PC-9 (cell line): ENCODE measurements at regions not wholly inside any gene's neighbourhood (a gene's known extent, or its start where the extent isn't known, plus 50 kb on each side); places are given as distances from the start of the nearest gene placed in this dataset.

Experiments used
- BruUV-seq: library from RNA; stranded (reverse); fragments of 400-500 nt; replicated peaks from 2 replicates; lab custom pipeline; 2021; lab: Mats Ljungman, UMichigan
- CTCF ChIA-PET: fragments of 300-600 bp; sonication (Branson Sonifier 250); formaldehyde crosslinking; loops from one replicate; lab custom pipeline; 2022; ENCODE audit warnings: antibody characterized with exemption; lab: Charles Lee
- POLR2A ChIA-PET: fragments of 300-600 bp; sonication (Branson Sonifier 250); formaldehyde crosslinking; loops from one replicate; lab custom pipeline; 2022; ENCODE audit warnings: antibody characterized with exemption; ENCODE audit not compliant: unreplicated experiment; lab: Charles Lee
- DNase-seq, 2 experiments: peaks; one replicate each; pipeline versions ENCODE4 v3.0.0 to v3.0.0-alpha.2; 2015 to 2022; ENCODE audit warnings: mixed read lengths in 1 of 2
- H2AFZ ChIP-seq: fragments of 200-600 bp; sonication (generic); 2 replicates; pipeline ENCODE4 v1.8.1; 2017; ENCODE audit warnings: antibody characterized with exemption
- H3F3A ChIP-seq: fragments of 200-600 bp; sonication (generic); 2 replicates; pipeline ENCODE4 v1.8.1; 2017; ENCODE audit warnings: antibody characterized with exemption, mild to moderate bottlenecking, low read depth; ENCODE audit not compliant: insufficient read depth
- H3K27ac ChIP-seq: fragments of 200-600 bp; sonication (generic); 2 replicates; pipeline ENCODE4 v1.6.1; 2016; ENCODE audit warnings: mixed run types
- H3K27me3 ChIP-seq: fragments of 200-600 bp; sonication (generic); 2 replicates; pipeline ENCODE4 v1.6.1; 2016; ENCODE audit warnings: low read depth, mixed run types; ENCODE audit not compliant: insufficient read depth
- H3K36me3 ChIP-seq: fragments of 200-600 bp; sonication (generic); 2 replicates; pipeline ENCODE4 v1.6.1; 2016; ENCODE audit warnings: low read depth, mixed run types
- H3K4me1 ChIP-seq: fragments of 200-600 bp; sonication (generic); replicated peaks from 2 replicates; pipeline ENCODE4 v1.6.1; 2016; ENCODE audit warnings: mixed run types; ENCODE audit not compliant: insufficient read depth
- H3K4me2 ChIP-seq: fragments of 200-600 bp; sonication (generic); 2 replicates; pipeline ENCODE4 v1.6.1; 2017; ENCODE audit warnings: mixed run types
- H3K4me3 ChIP-seq: fragments of 200-600 bp; sonication (generic); 2 replicates; pipeline ENCODE4 v1.6.1; 2016; ENCODE audit warnings: mixed run types
- H3K79me2 ChIP-seq: fragments of 200-600 bp; sonication (generic); 2 replicates; pipeline ENCODE4 v1.6.1; 2017; ENCODE audit warnings: low read depth, mixed run types
- H3K9me2 ChIP-seq: fragments of 200-600 bp; sonication (generic); 2 replicates; pipeline ENCODE4 v1.8.1; 2017; ENCODE audit warnings: mild to moderate bottlenecking; ENCODE audit not compliant: insufficient read depth
- H3K9me3 ChIP-seq: fragments of 200-600 bp; sonication (generic); 2 replicates; pipeline ENCODE4 v1.8.1; 2016; ENCODE audit warnings: low read depth; ENCODE audit not compliant: insufficient read depth
- H4K20me1 ChIP-seq: fragments of 200-600 bp; sonication (generic); 2 replicates; pipeline ENCODE4 v1.8.1; 2017; ENCODE audit not compliant: insufficient read depth
- CTCF ChIP-seq: fragments of 200-600 bp; sonication (generic); conservative IDR thresholded peaks from 2 replicates; pipeline ENCODE4 v1.6.1; 2017; ENCODE audit warnings: mixed run types, antibody characterized with exemption, mild to moderate bottlenecking, moderate library complexity
- EZH2 ChIP-seq: fragments of 200-600 bp; sonication (generic); IDR thresholded peaks from 2 replicates; pipeline ENCODE4 v1.8.0; 2017; ENCODE audit warnings: antibody characterized with exemption, low read depth
- intact Hi-C: fragments of 100-400 bp; cut with micrococcal nuclease; formaldehyde crosslinking; loops from one replicate; pipeline ENCODE4 v1.10.0; 2022; ENCODE audit not compliant: unreplicated experiment

DNA sequence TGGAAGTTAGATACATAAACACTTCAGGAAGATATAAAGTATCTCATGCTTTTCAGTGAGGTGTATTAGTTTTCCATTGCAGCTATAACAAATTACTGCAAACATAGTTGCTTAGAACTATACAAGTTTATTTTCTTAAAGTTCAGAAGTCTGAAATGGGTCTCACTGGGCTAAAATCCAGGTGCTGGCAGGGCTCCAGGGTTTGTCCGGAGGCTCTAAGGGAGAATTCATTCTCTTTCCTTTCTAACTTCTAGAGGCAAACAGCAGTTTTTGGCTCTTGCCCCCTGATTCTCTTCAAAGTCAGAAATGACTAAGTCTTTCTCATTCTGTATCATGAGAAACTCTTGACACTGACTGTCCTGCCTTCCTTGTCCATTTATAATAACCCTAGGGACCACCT lies 138.8 kb downstream of the AASDHPPT start:
- H4K20me1 ChIP-seq = no peaks in the 10 kb centered on the region
- intact Hi-C loops = no loop called here
- no peaks in the 10 kb centered on the region for H3K9me2 ChIP-seq
- TF ChIP-seq CTCF (no peak), EZH2 (no peak)
- DNase-seq = no peak
- H3K27me3 ChIP-seq = peaks cover 4% of the 10 kb centered on the region; the same call in 1 of the 2 replicates
- no peaks in the 10 kb centered on the region for H3K4me1 ChIP-seq
- no peak overlapping the region for H2AFZ ChIP-seq
- H3K4me3 ChIP-seq = no peak overlapping the region
- no peaks in the 10 kb centered on the region for H3F3A ChIP-seq
- no peaks in the 10 kb centered on the region for H3K79me2 ChIP-seq
- POLR2A ChIA-PET = no interaction called here
- no peaks in the 10 kb centered on the region for H3K36me3 ChIP-seq
- H3K9me3 ChIP-seq = no peaks in the 10 kb centered on the region
- no TSS peak for BruUV-seq
- CTCF ChIA-PET = no interaction called here
- H3K27ac ChIP-seq = no peak overlapping the region
- H3K4me2 ChIP-seq = no peak overlapping the region

DNA sequence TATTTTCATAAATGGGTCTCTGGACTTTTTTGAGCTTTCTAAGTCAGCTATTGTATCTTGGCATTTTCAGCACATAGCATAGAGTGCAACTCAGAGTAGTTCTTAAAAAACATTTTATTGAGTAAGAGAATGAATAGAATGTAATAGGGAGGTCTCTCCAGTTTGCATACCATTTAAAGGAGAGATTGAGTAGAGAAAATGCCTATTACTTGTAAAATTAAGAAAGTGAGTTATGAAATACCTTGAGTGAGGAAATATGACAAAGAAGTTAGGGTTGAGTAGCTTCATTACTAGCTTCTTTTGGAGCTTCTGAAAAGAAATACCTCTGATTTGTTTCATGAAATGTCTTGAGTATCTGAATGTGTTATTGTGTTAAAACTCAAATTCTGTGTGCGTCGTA lies 140.0 kb downstream of the AASDHPPT start:
- Histone ChIP-seq H3K4me2 (no peak overlapping the region), H2AFZ (no peak overlapping the region), H3K4me1 (no peaks in the 10 kb centered on the region), H3F3A (no peaks in the 10 kb centered on the region), H3K27me3 (peaks cover 11% of the 10 kb centered on the region; the same call in 1 of the 2 replicates), H3K36me3 (no peaks in the 10 kb centered on the region), H3K79me2 (no peaks in the 10 kb centered on the region), H3K9me3 (no peaks in the 10 kb centered on the region), H3K9me2 (no peaks in the 10 kb centered on the region), H4K20me1 (no peaks in the 10 kb centered on the region), H3K4me3 (no peak overlapping the region), H3K27ac (no peak overlapping the region)
- intact Hi-C loops = no loop called here
- ChIA-PET CTCF (no interaction called here), POLR2A (no interaction called here)
- BruUV-seq = no TSS peak
- no peak for DNase-seq
- TF ChIP-seq EZH2 (no peak), CTCF (no peak)

- ChIA-PET CTCF (no interaction called here), POLR2A (no interaction called here)
- DNase-seq = no peak
- Histone ChIP-seq H3K79me2 (no peaks in the 10 kb centered on the region), H3K27me3 (peaks cover 11% of the 10 kb centered on the region; the same call in 1 of the 2 replicates), H3K4me1 (no peaks in the 10 kb centered on the region), H4K20me1 (no peaks in the 10 kb centered on the region), H3K4me2 (no peak overlapping the region), H2AFZ (no peak overlapping the region), H3K36me3 (no peaks in the 10 kb centered on the region), H3K4me3 (no peak overlapping the region), H3K9me3 (peaks cover 6% of the 10 kb centered on the region; the same call in 1 of the 2 replicates), H3K27ac (no peak overlapping the region), H3K9me2 (no peaks in the 10 kb centered on the region), H3F3A (no peaks in the 10 kb centered on the region)
- intact Hi-C loops = no loop called here
- TF ChIP-seq EZH2 (no peak), CTCF (no peak)
- no TSS peak for BruUV-seq
Measured at GRCh38 chr11:106218106-106218505, 140.6 kb downstream of the AASDHPPT start.
